Thyroid gland (tissue), 4 donors: ENCODE measurements at regions not wholly inside any gene's neighbourhood (a gene's known extent, or its start where the extent isn't known, plus 50 kb on each side); places are given as distances from the start of the nearest gene placed in this dataset.

Experiments used
- POLR2A ChIP-seq, 2 donors: fragments of 450-650 bp; IDR thresholded peaks; one replicate each; pipeline ENCODE4 v1.6.1; 2017; ENCODE audit warnings: antibody characterized with exemption in 2 of 2, mild to moderate bottlenecking in 2 of 2, moderate library complexity in 1 of 2
- TF ChIP-seq, protein P1 (sequence below), 6 experiments: fragments of 200-600 bp in 3 of 6; fragments of 450-650 bp in 3 of 6; sonication (generic) in 3 of 6; IDR thresholded peaks; one replicate each; pipeline ENCODE4 v1.5.1; 2016 to 2019; ENCODE audit warnings: antibody characterized with exemption in 6 of 6, mild to moderate bottlenecking in 2 of 6, inconsistent platforms in 1 of 6, moderate library complexity in 1 of 6

DNA sequence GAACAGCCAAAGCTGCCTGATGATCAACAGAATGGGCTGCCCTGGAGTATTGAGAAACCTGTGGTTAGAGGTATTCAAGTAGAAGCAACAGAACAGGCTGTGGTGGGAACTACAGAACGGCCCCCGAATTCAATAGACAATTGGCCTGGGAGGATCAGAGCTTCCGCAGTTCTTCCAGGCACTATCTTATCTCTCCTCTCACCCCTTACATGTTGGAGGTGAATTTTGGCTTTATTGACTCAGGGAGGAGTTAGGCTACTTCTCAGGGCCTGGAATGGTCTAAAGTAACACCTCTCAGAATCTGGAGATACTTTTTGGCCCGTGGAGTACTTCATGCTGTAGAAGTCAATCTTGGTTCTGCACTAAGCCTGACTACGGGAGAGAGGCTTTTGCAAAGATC, 253.0 kb downstream of the PRDM2 start:
- TF ChIP-seq, protein P1, sequence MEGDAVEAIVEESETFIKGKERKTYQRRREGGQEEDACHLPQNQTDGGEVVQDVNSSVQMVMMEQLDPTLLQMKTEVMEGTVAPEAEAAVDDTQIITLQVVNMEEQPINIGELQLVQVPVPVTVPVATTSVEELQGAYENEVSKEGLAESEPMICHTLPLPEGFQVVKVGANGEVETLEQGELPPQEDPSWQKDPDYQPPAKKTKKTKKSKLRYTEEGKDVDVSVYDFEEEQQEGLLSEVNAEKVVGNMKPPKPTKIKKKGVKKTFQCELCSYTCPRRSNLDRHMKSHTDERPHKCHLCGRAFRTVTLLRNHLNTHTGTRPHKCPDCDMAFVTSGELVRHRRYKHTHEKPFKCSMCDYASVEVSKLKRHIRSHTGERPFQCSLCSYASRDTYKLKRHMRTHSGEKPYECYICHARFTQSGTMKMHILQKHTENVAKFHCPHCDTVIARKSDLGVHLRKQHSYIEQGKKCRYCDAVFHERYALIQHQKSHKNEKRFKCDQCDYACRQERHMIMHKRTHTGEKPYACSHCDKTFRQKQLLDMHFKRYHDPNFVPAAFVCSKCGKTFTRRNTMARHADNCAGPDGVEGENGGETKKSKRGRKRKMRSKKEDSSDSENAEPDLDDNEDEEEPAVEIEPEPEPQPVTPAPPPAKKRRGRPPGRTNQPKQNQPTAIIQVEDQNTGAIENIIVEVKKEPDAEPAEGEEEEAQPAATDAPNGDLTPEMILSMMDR (IDR thresholded peaks at IDR 0.05) = no peak
- no peak for TF ChIP-seq POLR2A (IDR thresholded peaks at IDR 0.05)
